ENCODE measurements at regions not wholly inside any gene's neighbourhood (a gene's known extent, or its start where the extent isn't known, plus 50 kb on each side); places are given as distances from the start of the nearest gene placed in this dataset.

GRCh38 chr4:57318703-57319102 is 208.5 kb upstream of the IGFBP7 start:
- TF ChIP-seq CTCF (conservative IDR thresholded peaks at IDR 0.05 in 1 of 2, IDR thresholded peaks at IDR 0.05 in 1 of 2; ENCODE audit: extremely low read depth in 1 of 2, insufficient read depth in 1 of 2, low read depth in 1 of 2, low read length in 2 of 2) = no peak
- TF ChIP-seq EZH2 (IDR thresholded peaks at IDR 0.05; ENCODE audit: borderline replicate concordance, low read length) = no peak
